ENCODE measurements at regions not wholly inside any gene's neighbourhood (a gene's known extent, or its start where the extent isn't known, plus 50 kb on each side); places are given as distances from the start of the nearest gene placed in this dataset.

GRCh38 chr6:122069932-122070331 is 329.5 kb upstream of the HSF2 start:
- no peak for TF ChIP-seq CTCF (conservative IDR thresholded peaks at IDR 0.05; ENCODE audit: low read depth, low read length)
- H3K4me3 ChIP-seq (ENCODE audit: low read length) = no peak overlapping the region
- DNase-seq (ENCODE audit: low read depth) = no peak

- no peak for DNase-seq (ENCODE audit: low read depth)
- TF ChIP-seq CTCF (conservative IDR thresholded peaks at IDR 0.05; ENCODE audit: low read depth, low read length) = no peak
- no peak overlapping the region for H3K4me3 ChIP-seq (ENCODE audit: low read length)
These were observed 327.3 kb upstream of the HSF2 start for GRCh38 chr6:122072014-122072647.

GRCh38 chr6:122075084-122075838 is 324.2 kb upstream of the HSF2 start:
- no peak for TF ChIP-seq CTCF (conservative IDR thresholded peaks at IDR 0.05; ENCODE audit: low read depth, low read length)
- no peak for DNase-seq (ENCODE audit: low read depth)

GRCh38 chr6:122075917-122076316 is 323.5 kb upstream of the HSF2 start:
- TF ChIP-seq CTCF (conservative IDR thresholded peaks at IDR 0.05; ENCODE audit: low read depth, low read length) = no peak
- no peak overlapping the region for H3K4me3 ChIP-seq (ENCODE audit: low read length)
- no peak for DNase-seq (ENCODE audit: low read depth)

More at GRCh38 chr6:122075084-122075838, 324.2 kb upstream of the HSF2 start:
- H3K4me3 ChIP-seq (ENCODE audit: low read length) = no peak overlapping the region

- TF ChIP-seq CTCF (conservative IDR thresholded peaks at IDR 0.05; ENCODE audit: low read depth, low read length) = no peak
- H3K4me3 ChIP-seq (ENCODE audit: low read length) = no peak overlapping the region
- DNase-seq (ENCODE audit: low read depth) = no peak
These were observed 321.8 kb upstream of the HSF2 start for GRCh38 chr6:122077603-122078002.

GRCh38 chr6:122078481-122078880 is 321.0 kb upstream of the HSF2 start:
- DNase-seq (ENCODE audit: low read depth) = no peak
- H3K4me3 ChIP-seq (ENCODE audit: low read length) = no peak overlapping the region
- no peak for TF ChIP-seq CTCF (conservative IDR thresholded peaks at IDR 0.05; ENCODE audit: low read depth, low read length)

- no peak for TF ChIP-seq CTCF (conservative IDR thresholded peaks at IDR 0.05; ENCODE audit: low read depth, low read length)
- DNase-seq (ENCODE audit: low read depth) = no peak
- no peak overlapping the region for H3K4me3 ChIP-seq (ENCODE audit: low read length)
These were observed 319.5 kb upstream of the HSF2 start for GRCh38 chr6:122079916-122080315.
